GM18508 (cell line): ENCODE measurements at regions not wholly inside any gene's neighbourhood (a gene's known extent, or its start where the extent isn't known, plus 50 kb on each side); places are given as distances from the start of the nearest gene placed in this dataset.
A peak's percentile ranks its signal among the peaks of the same experiment; 100 is the strongest.
"Not testable (repeated sequence)": the region's sequence is repeated elsewhere in the genome, so short reads cannot be mapped to it uniquely, and the experiment has no call there.

Experiments
- ATAC-seq: cut with Tn5 transposase; IDR thresholded peaks from one replicate; pipeline ENCODE4 v1.9.1; 2021; ENCODE audit warnings: moderate number of reproducible peaks; ENCODE audit not compliant: insufficient read depth, unreplicated experiment

DNA sequence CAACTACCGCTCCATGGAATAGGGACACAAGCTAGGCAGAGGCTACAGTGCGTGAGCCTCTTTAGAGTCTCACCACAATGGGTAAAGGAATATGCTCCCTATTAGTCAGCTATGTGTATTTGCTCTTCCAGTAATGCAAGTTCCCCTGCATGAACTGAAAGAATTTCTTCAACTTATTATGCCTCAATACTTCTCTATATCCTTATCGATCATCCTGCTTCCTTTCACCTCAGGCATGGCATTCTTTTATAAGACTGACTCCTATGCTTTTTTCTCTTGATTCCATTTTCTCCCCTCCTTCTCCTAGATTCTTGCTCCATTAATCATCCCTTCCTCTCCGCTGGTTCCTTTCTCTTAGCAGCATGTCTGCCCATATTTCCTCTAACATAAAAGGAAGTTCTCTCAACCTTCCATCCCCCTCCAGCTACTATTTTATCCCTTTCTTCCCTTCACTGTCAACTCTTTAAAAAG, 94.5 kb upstream of the CPM start:
- ATAC-seq: no peak

DNA sequence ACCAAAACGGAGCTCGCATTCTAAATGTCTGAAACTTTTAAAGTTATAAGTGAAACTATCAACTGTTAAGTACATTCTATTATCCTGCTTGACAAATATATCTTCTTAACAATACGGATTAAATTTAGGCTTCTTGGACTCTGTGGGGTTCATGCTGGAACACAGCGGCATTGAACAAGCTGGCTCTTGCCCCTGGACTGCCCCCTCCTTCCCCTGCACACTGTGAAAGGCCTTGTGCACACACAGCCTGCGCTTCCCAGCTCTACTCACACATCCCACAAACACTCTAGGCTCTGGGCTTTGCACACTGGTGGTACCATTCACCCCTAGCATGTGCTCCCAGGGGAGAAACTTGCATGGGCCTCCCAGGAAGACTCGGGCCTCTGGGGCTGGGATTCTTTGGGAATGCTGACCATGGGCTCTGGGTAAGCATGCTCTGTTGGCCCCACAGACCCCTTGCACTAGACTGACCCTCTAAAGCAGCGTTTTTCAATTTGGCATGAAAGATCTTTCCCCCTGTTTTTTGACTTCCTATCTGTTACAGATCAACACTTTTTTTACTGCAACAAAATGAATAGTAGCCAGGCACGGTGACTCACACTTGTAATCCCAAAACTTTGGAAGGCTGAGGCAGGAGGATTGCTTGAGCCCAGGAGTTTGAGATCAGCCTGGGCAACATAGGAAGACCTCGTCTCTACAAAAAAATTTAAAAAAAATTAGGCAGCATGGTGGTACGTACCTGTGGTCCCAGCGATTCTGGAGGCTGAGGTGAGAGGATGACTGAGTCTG, 96.2 kb upstream of the CPM start:
- ATAC-seq: no peak

DNA sequence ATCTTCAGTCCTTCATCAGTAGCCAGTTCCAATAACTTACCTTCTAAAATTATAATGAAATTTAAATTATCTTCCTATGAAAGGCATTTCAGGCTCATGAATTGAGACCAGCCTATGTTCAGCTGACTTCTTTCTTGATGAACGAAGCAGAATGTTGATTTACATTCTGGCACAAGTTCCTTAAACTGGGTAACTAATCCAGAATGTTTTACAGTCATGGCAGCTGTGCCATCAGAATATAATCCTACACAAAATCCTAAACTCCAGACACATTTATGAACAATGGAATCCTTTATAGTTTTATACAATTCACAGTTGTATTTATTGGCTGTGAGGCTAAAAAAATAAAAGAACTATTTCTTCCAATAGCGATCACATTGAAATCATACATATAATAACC, 97.3 kb upstream of the CPM start:
- no peak for ATAC-seq

DNA sequence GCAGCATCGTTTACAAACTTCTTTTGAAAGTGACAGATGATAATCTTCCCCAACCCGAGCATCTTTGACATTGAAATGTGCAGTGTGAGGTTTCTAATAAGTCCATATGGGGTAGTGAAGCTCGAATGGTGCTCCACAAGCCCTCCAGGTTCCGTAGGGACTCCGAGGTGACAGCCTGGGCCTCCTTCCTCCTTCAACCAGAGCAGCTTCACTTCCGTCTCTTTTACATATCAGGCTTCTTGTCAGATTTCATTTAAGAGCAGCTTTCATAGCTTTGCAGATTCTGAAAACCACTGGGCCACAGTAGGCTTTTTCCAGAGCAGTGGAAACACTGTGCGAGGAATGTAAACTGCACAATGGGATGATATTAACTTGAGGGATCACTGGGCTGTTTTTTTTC, 103.6 kb upstream of the CPM start:
- ATAC-seq: no peak

GRCh38 chr12:69036999-69037398, 104.0 kb upstream of the CPM start:
- ATAC-seq: no peak

- ATAC-seq: no peak
Measured at GRCh38 chr12:69039911-69040310, 106.9 kb upstream of the CPM start.

DNA sequence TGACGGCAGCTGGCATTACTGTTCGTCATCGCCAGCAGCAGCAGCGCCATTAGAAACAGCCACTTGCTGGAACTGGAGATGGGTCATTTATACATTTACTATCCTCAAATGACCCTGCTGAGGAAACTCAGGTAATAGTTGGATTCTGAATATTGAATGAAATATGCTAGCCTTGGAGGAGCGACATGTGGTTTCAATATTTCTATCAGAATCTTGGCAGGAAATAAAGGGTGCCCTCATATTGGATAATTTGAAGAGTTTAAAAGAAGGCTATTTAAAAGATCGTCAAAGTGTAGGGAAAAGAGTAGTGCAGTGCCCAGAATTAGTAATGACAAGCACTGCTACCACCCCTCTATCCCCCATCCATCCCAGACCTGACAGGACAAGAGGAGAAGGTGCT, 109.6 kb upstream of the CPM start:
- no peak for ATAC-seq

GRCh38 chr12:69042970-69043369, 110.0 kb upstream of the CPM start:
- ATAC-seq: no peak

GRCh38 chr12:69044887-69045286, 111.9 kb upstream of the CPM start:
- ATAC-seq: no peak

GRCh38 chr12:69045430-69045829, 112.5 kb upstream of the CPM start:
- no peak for ATAC-seq

- ATAC-seq: no peak
Measured at GRCh38 chr12:69046363-69046762, 113.4 kb upstream of the CPM start.

- ATAC-seq: no peak
Measured at GRCh38 chr12:69046920-69047319, 113.9 kb upstream of the CPM start.

- no peak for ATAC-seq
Measured at GRCh38 chr12:69047990-69048389, 115.0 kb upstream of the CPM start.

DNA sequence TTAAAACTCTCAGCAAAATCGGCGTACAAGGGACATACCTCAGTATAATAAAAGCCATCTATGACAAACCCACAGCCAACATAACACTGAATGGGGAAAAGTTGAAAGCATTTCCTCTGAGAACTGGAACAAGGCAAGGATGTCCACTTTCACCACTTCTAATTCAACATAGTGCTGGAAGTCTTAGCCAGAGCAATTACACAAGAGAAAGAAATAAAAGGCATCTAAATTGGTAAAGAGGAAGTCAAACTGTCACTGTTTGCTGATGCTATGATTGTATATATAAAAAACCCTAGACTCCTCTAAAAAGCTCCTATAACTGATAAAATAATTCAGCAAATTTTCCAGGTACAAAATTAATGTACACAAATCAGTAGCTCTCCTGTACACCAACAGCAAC, 116.9 kb upstream of the CPM start:
- not testable (repeated sequence) for ATAC-seq

DNA sequence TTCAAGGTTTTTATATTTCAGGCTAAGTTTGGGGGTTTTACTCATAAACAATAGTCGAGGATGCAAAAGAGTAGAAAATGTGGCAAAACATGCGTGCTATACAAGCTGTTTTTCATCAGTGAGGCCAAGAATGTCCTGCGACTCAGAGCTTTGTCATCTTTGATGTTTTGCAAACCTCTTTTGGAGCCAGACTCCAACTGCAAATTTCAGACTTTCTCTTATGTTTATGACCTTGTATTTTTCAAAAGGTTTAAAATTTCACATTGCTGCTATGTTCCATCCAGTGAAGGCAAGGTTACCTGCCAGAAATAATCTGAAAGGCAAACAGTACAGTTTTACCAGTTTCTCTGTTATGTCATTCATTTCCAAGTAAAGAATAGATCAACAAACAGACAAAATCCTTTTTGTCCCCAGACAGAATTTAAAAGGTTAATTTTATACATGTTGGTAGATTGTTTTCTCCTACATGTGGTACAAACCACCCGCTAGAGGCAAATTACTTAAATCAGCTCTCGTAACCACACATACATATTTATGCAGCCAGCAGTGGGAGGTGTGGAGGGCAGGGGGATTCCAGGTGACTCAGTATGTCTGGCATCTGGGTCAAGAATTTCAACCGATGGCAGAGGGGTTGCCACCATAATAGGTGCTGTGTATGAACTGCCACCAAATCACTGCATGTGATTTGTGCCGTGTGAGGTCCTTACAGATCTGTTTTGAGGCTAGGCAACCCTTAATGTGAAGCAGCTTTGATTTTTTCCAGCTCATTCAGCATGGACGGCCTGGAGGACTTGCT, 119.8 kb upstream of the CPM start:
- peak; percentile 66 for ATAC-seq

DNA sequence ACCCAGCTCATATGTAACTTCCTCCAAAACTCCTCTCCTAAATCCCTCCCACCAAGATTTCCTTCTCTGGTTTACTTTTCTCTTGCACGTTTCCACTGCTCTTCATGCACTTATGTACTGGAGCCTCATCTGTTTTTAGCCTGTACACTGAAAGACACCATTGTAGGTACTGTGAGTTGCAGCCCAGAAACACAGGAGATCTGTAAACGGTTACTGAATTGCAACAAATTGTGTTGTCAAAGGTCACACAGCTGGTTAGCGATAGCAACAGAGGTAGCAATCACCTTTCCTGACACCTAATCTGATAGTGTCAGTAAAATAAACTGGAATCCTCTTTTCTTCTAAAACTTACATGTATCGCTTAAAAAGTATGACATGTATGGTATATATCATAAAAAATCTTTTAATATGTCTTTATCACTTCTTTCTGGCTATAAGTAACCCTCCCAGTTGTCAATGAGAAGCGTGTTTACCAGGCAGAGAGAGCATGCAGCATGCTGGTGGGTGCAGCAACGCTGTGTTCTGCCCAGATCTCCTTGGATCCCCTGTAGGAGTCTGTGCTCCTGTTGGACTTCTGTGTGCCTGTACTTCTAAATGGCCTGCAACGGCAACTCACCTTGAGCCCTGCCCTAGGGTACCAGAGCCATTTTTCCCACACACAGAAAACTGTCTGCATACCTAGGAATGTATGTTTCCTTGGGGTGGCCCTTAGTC, 121.5 kb upstream of the CPM start:
- ATAC-seq: no peak

DNA sequence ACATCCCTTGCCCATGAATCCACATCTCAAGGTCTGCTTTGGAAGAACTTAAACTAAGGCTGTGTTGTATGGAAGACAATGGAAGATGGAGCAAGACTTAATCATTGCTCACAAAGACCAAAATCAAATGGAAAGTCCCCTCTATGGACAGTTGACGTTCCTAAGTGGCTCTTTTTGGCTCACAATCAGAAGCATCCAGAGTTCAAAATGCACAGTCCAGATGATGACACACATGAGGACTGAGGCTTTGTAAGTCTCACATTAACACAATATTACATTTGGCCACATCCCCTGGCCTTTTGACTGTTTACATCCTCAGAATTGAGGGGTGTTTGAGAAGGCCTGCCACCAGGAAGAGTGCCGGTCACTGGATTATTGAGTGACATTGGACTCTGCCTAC, 122.3 kb upstream of the CPM start:
- ATAC-seq: no peak

- ATAC-seq: no peak
Measured at GRCh38 chr12:69055706-69056105, 122.7 kb upstream of the CPM start.

DNA sequence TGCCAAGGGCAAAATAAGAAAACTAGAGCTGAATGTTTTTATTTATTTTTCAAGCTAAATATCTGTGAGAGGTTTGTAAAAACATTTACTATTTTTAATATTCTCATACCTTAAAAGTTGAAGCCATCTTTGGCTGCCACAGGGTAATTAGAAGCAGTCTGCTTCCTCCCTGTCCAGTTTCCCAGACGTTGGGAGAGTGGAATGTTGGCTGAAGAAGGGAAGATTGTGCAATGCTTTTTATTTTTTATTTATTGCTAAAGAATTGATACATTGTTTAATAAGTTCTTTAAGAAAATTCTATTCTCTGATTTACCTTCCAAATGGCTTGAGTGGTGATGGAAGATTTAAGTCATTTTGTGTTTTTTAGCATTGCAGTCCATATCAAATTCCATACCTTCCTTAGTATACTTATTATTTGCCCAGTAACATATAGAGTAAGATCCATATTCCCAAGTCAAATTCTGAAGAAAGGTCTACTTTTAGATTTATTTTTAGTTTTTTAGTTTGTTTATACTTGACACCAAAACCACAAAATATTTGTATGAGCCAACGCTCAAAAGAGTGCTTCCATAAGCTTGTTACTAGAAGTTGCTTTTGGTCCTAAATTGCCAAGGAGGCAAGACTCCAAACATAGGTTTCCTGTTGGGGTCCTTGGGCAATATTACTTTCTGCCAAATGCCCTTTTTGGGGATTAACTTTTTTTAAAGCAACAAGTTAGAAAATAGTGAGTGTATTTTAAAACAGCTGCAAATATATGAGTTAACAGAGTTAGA, 124.0 kb upstream of the CPM start:
- no peak for ATAC-seq

DNA sequence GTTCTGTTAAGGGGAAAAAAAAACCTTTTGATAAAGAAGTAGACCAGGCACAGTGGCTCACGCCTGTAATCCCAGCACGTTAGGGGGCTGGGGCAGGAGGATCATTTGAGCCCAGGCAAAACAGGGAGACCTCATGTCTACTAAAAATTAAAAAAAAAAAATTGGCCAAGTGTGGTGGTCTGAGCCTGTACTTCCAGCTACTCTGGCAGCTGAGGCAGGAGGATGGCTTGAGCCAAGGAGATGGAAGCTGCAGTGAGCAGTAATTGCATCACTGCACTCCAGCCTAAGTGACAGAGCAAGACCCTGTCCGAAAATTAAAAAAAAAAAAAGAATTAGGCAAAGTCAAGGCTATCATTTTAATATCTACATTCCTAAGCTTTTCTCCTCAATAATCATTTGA, 124.8 kb upstream of the CPM start:
- no peak for ATAC-seq
